Endothelial cell of umbilical vein (primary cell): ENCODE measurements at regions not wholly inside any gene's neighbourhood (a gene's known extent, or its start where the extent isn't known, plus 50 kb on each side); places are given as distances from the start of the nearest gene placed in this dataset.

Source experiments
- BruUV-seq: library from RNA; stranded (reverse); fragments of 400-500 nt; replicated peaks from 2 replicates; lab custom pipeline; 2021; lab: Mats Ljungman, UMichigan
- CTCF ChIA-PET: fragments of 300-600, 350-600 bp; sonication (Branson Sonifier 250); formaldehyde crosslinking; loops from one replicate; lab custom pipeline; 2021; ENCODE audit warnings: antibody characterized with exemption, inconsistent platforms; lab: Charles Lee
- POLR2A ChIA-PET: fragments of 300-600, 350-600 bp; sonication (Branson Sonifier 250); formaldehyde crosslinking; loops from one replicate; lab custom pipeline; 2021; ENCODE audit warnings: antibody characterized with exemption, inconsistent platforms; lab: Charles Lee
- DNase-seq: peaks from one replicate; pipeline ENCODE4 v3.0.0-alpha.2; 2011; ENCODE audit warnings: low read depth, low spot score
- FAIRE-seq: peaks from 2 replicates; lab custom pipeline; 2011; peaks lifted over from hg19 to GRCh38; lab: Jason Lieb, UNC
- H2AFZ ChIP-seq: 2 replicates; pipeline ENCODE4 v1.6.0; 2012; ENCODE audit warnings: low read depth, low read length, control low read depth, inconsistent platforms
- H3K27ac ChIP-seq: 2 replicates; pipeline ENCODE4 v1.5.1; 2011; ENCODE audit warnings: low read depth, mild to moderate bottlenecking, control low read depth, low read length, moderate library complexity; ENCODE audit not compliant: insufficient read depth
- H3K27me3 ChIP-seq, 2 experiments: 2 replicates each; pipeline versions ENCODE4 v1.6.0 to v1.6.1; 2011; ENCODE audit warnings: low read length in 2 of 2, mixed read lengths in 1 of 2; ENCODE audit not compliant: control insufficient read depth in 2 of 2, insufficient read depth in 2 of 2
- H3K36me3 ChIP-seq, 2 experiments: 2 replicates in 1 of 2; 3 replicates in 1 of 2; pipeline ENCODE4 v1.5.1; 2011; ENCODE audit warnings: low read length in 2 of 2, mild to moderate bottlenecking in 1 of 2, moderate library complexity in 1 of 2; ENCODE audit not compliant: control insufficient read depth in 2 of 2, insufficient read depth in 2 of 2; ENCODE audit errors: extremely low read depth in 1 of 2
- H3K4me1 ChIP-seq: 3 replicates; pipeline ENCODE4 v1.5.1; 2011; ENCODE audit warnings: mild to moderate bottlenecking, low read length; ENCODE audit not compliant: control insufficient read depth, insufficient read depth; ENCODE audit errors: extremely low read depth
- H3K4me2 ChIP-seq: 2 replicates; pipeline ENCODE4 v1.6.1; 2011; ENCODE audit warnings: low read length, control low read depth, mixed read lengths; ENCODE audit not compliant: insufficient read depth
- H3K4me3 ChIP-seq, 3 experiments: fragments of 200-600 bp in 1 of 3; sonication (generic), shearing (Covaris generic) in 1 of 3; replicated peaks in 1 of 3; 2 replicates each; pipeline ENCODE4 v1.5.1; 2011 to 2016; ENCODE audit warnings: control low read depth in 3 of 3, low read length in 3 of 3, mild to moderate bottlenecking in 2 of 3, inconsistent platforms in 1 of 3, low read depth in 1 of 3, moderate library complexity in 1 of 3; ENCODE audit not compliant: insufficient read depth in 1 of 3
- H3K79me2 ChIP-seq: 2 replicates; pipeline ENCODE4 v1.6.0; 2012; ENCODE audit warnings: low read length, inconsistent platforms; ENCODE audit not compliant: control insufficient read depth, insufficient read depth
- H3K9ac ChIP-seq: replicated peaks from 2 replicates; pipeline ENCODE3; 2011; ENCODE audit warnings: low read length, control low read depth; ENCODE audit not compliant: insufficient read depth; ENCODE audit errors: extremely low read depth
- H3K9me1 ChIP-seq: replicated peaks from 3 replicates; pipeline ENCODE4 v1.6.0; 2011; ENCODE audit warnings: mild to moderate bottlenecking, low read length; ENCODE audit not compliant: control insufficient read depth, insufficient read depth; ENCODE audit errors: extremely low read depth
- H3K9me3 ChIP-seq: replicated peaks from 2 replicates; pipeline ENCODE4 v1.5.1; 2012; ENCODE audit warnings: low read length, inconsistent platforms; ENCODE audit not compliant: control insufficient read depth, insufficient read depth
- H4K20me1 ChIP-seq: replicated peaks from 2 replicates; pipeline ENCODE3; 2011; ENCODE audit warnings: mild to moderate bottlenecking, low read length; ENCODE audit not compliant: control insufficient read depth, insufficient read depth; ENCODE audit errors: extremely low read depth
- EZH2 ChIP-seq: IDR thresholded peaks from 2 replicates; pipeline ENCODE4 v1.6.1; 2012; ENCODE audit warnings: borderline replicate concordance, low read depth, mild to moderate bottlenecking, moderate library complexity, low read length, inconsistent platforms; ENCODE audit not compliant: severe bottlenecking
- FOS ChIP-seq: IDR thresholded peaks from 2 replicates; pipeline ENCODE4 v1.6.1; 2011; ENCODE audit warnings: mild to moderate bottlenecking, low read length, moderate library complexity, borderline replicate concordance; ENCODE audit not compliant: insufficient read depth
- JUN ChIP-seq: IDR thresholded peaks from 2 replicates; pipeline ENCODE4 v1.6.1; 2011; ENCODE audit warnings: borderline replicate concordance, low read depth; ENCODE audit not compliant: insufficient read length, insufficient read depth
- MYC ChIP-seq: IDR thresholded peaks from one replicate; pipeline ENCODE4 v1.6.1; 2011; ENCODE audit warnings: mild to moderate bottlenecking, low read depth, low read length
- POLR2A ChIP-seq: IDR thresholded peaks from 2 replicates; pipeline ENCODE4 v1.6.1; 2012; ENCODE audit warnings: low read depth, mild to moderate bottlenecking, control low read depth, low read length
- POLR2AphosphoS5 ChIP-seq: IDR thresholded peaks from 2 replicates; pipeline ENCODE4 v1.6.1; 2012; ENCODE audit warnings: low read depth, mild to moderate bottlenecking, control low read depth, low read length, moderate library complexity; ENCODE audit not compliant: insufficient read depth
- dilution Hi-C: fragments of 300-500 bp; cut with MboI; formaldehyde crosslinking; loops from one replicate; pipeline ENCODE4 v1.15.0; 2019; ENCODE audit warnings: low sequenced_read_pairs; ENCODE audit not compliant: extremely low pct_ligation_motif_present
- intact Hi-C: fragments of 100-400 bp; cut with micrococcal nuclease; formaldehyde crosslinking; loops from one replicate; pipeline ENCODE4 v1.10.0; 2022
- TF ChIP-seq, protein P1 (sequence below): IDR thresholded peaks from 2 replicates; pipeline ENCODE4 v1.6.1; 2011; ENCODE audit not compliant: insufficient read depth, insufficient read length

DNA sequence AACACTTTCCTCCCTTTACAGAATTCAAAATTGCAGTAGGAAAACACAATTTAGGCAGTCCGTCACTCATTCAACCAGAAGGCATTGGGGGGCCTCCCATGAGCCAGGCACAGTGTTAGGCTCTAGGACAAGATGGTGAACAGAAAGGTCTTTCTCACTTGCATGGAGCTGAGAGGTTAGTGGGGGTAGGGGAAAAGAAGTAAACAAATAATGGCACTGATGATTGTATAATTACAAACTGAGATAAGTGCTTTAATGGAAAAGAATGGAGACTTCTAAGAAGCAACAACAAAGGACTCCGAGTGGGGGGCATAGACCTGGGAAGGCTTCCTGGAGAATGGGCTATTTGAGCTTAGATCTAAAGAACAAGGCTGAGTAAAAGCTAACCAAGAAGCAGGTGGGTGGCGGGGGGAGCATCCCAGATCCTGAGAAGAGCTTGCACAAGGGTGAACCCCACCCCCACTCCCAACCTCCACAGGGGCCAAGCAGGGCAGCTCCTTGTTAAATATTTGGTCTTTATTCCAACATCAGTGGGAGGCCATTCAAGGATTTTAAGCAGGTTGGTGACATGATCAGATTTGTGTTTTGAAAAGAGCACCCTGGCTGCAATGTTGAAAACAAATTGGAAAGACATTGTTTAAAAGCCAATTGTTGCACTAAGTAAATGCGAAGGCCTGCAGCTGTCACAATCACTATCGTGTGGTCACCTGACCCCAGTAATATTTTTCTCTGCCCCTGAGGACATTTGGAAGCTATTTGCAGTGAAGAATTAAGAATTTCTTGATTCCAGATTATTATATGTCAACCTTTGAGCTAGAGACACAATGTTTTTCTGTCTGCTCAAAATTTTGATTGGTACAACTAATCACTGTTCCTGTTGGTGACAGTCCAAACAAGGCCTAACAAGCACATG lies 73.9 kb upstream of the EFNA5 start:
- H4K20me1 ChIP-seq, result no peaks in the 10 kb centered on the region
- H3K9me3 ChIP-seq, result no peaks in the 10 kb centered on the region
- no peak for TF ChIP-seq EZH2
- TF ChIP-seq JUN, result no peak
- no peak for TF ChIP-seq POLR2AphosphoS5
- TF ChIP-seq FOS, result no peak
- TF ChIP-seq MYC, result no peak
- TF ChIP-seq POLR2A, result no peak
- TF ChIP-seq, protein P1, sequence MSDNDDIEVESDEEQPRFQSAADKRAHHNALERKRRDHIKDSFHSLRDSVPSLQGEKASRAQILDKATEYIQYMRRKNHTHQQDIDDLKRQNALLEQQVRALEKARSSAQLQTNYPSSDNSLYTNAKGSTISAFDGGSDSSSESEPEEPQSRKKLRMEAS, result no peak
- H2AFZ ChIP-seq, result no peak overlapping the region
- no peak overlapping the region for H3K4me2 ChIP-seq
- no peak overlapping the region for H3K4me3 ChIP-seq
- BruUV-seq, result no TSS peak
- H3K36me3 ChIP-seq, result no peaks in the 10 kb centered on the region
- no peak overlapping the region for H3K27ac ChIP-seq
- H3K27me3 ChIP-seq, result no peaks in the 10 kb centered on the region
- H3K9ac ChIP-seq, result no peak overlapping the region
- ChIA-PET POLR2A (no interaction called here), CTCF (interaction anchor here (1.5 to 1.7 kb wide), 2 partner anchors 11 to 17 kb away, joined by 3 to 4 read pairs; no protein-coding TSS in a partner anchor)
- DNase-seq (no peak), FAIRE-seq (no peak)
- intact Hi-C loops, result no loop called here
- H3K4me1 ChIP-seq, result no peaks in the 10 kb centered on the region
- dilution Hi-C loops, result no loop called here
- H3K79me2 ChIP-seq, result no peaks in the 10 kb centered on the region
- H3K9me1 ChIP-seq, result no peaks in the 10 kb centered on the region
